H9 (cell line): ENCODE measurements at regions not wholly inside any gene's neighbourhood (a gene's known extent, or its start where the extent isn't known, plus 50 kb on each side); places are given as distances from the start of the nearest gene placed in this dataset.

Source experiments
- DNase-seq: peaks from one replicate; pipeline ENCODE4 v3.0.0-alpha.2; 2017
- H2AFZ ChIP-seq: one replicate; pipeline ENCODE4 v1.6.1; 2013; ENCODE audit warnings: mild to moderate bottlenecking, low read length, control low read depth, moderate library complexity
- H2AK5ac ChIP-seq: 2 replicates; pipeline ENCODE4 v1.6.1; 2013; ENCODE audit warnings: low read length, control low read depth, mixed read lengths; ENCODE audit not compliant: insufficient read length
- H2BK120ac ChIP-seq: one replicate; pipeline ENCODE4 v1.6.1; 2013; ENCODE audit warnings: low read depth, mild to moderate bottlenecking, low read length, control low read depth, inconsistent platforms; ENCODE audit not compliant: poor library complexity, severe bottlenecking
- H2BK12ac ChIP-seq: 2 replicates; pipeline ENCODE4 v1.6.1; 2013; ENCODE audit warnings: low read length, control low read depth, mixed read lengths, low read depth; ENCODE audit not compliant: insufficient read length
- H2BK15ac ChIP-seq: 2 replicates; pipeline ENCODE4 v1.6.1; 2013; ENCODE audit warnings: low read depth, low read length, control low read depth
- H2BK20ac ChIP-seq: one replicate; pipeline ENCODE4 v1.6.1; 2013; ENCODE audit warnings: low read depth, mild to moderate bottlenecking, low read length, control low read depth, inconsistent platforms; ENCODE audit not compliant: poor library complexity, severe bottlenecking
- H2BK5ac ChIP-seq: 2 replicates; pipeline ENCODE4 v1.6.1; 2013; ENCODE audit warnings: low read length, control low read depth, mixed read lengths; ENCODE audit not compliant: insufficient read length
- H3K14ac ChIP-seq: 2 replicates; pipeline ENCODE4 v1.6.1; 2013; ENCODE audit warnings: low read length, control low read depth; ENCODE audit not compliant: insufficient read depth
- H3K18ac ChIP-seq: 2 replicates; pipeline ENCODE4 v1.6.1; 2013; ENCODE audit warnings: low read depth, mild to moderate bottlenecking, mixed read lengths, low read length, control low read depth; ENCODE audit not compliant: insufficient read length
- H3K23ac ChIP-seq: 2 replicates; pipeline ENCODE4 v1.6.1; 2013; ENCODE audit warnings: low read length, control low read depth, mixed read lengths, low read depth; ENCODE audit not compliant: insufficient read length
- H3K23me2 ChIP-seq: 2 replicates; pipeline ENCODE4 v1.6.1; 2013; ENCODE audit warnings: low read depth, mild to moderate bottlenecking, mixed read lengths, low read length, control low read depth; ENCODE audit not compliant: insufficient read length, poor library complexity, severe bottlenecking
- H3K27ac ChIP-seq: 2 replicates; pipeline ENCODE4 v1.5.1; 2013; ENCODE audit warnings: low read length, control low read depth, mixed read lengths, low read depth; ENCODE audit not compliant: insufficient read length
- H3K27me3 ChIP-seq: 2 replicates; pipeline ENCODE4 v1.6.1; 2013; ENCODE audit warnings: low read length, control low read depth, inconsistent platforms; ENCODE audit not compliant: insufficient read depth
- H3K4ac ChIP-seq: 2 replicates; pipeline ENCODE4 v1.6.1; 2013; ENCODE audit warnings: low read depth, mild to moderate bottlenecking, control low read depth, inconsistent platforms, low read length, moderate library complexity
- H3K4me1 ChIP-seq: 2 replicates; pipeline ENCODE4 v1.6.1; 2013; ENCODE audit warnings: low read length, control low read depth, inconsistent platforms; ENCODE audit not compliant: insufficient read depth
- H3K4me2 ChIP-seq: 2 replicates; pipeline ENCODE4 v1.6.1; 2013; ENCODE audit warnings: low read length, control low read depth, mixed read lengths; ENCODE audit not compliant: insufficient read length, insufficient read depth
- H3K56ac ChIP-seq: 2 replicates; pipeline ENCODE4 v1.6.1; 2013; ENCODE audit warnings: low read depth, mild to moderate bottlenecking, mixed read lengths, low read length, control low read depth; ENCODE audit not compliant: insufficient read length
- H3K79me1 ChIP-seq: 2 replicates; pipeline ENCODE4 v1.6.1; 2013; ENCODE audit warnings: low read depth, mild to moderate bottlenecking, moderate library complexity, low read length, control low read depth, inconsistent platforms; ENCODE audit not compliant: insufficient read depth, poor library complexity, severe bottlenecking
- H3K79me2 ChIP-seq: 2 replicates; pipeline ENCODE4 v1.6.1; 2013; ENCODE audit warnings: low read length, control low read depth, inconsistent platforms; ENCODE audit not compliant: insufficient read depth
- H3K9ac ChIP-seq: 2 replicates; pipeline ENCODE4 v1.6.1; 2013; ENCODE audit warnings: low read length, control low read depth, mixed read lengths; ENCODE audit not compliant: insufficient read length; ENCODE audit errors: extremely low read depth
- H3K9me3 ChIP-seq: one replicate; pipeline ENCODE4 v1.6.1; 2013; ENCODE audit warnings: low read depth, low read length, inconsistent platforms; ENCODE audit not compliant: control insufficient read depth
- H3T11ph ChIP-seq: one replicate; pipeline ENCODE4 v1.6.1; 2013; ENCODE audit warnings: mild to moderate bottlenecking, low read length, control low read depth, inconsistent platforms
- H4K20me1 ChIP-seq: one replicate; pipeline ENCODE4 v1.6.1; 2013; ENCODE audit not compliant: control insufficient read depth, insufficient read length, insufficient read depth
- H4K5ac ChIP-seq: 2 replicates; pipeline ENCODE4 v1.6.1; 2013; ENCODE audit warnings: low read depth, mild to moderate bottlenecking, mixed read lengths, low read length, control low read depth; ENCODE audit not compliant: insufficient read length
- H4K8ac ChIP-seq: replicated peaks from 2 replicates; pipeline ENCODE4 v1.6.1; 2013; ENCODE audit warnings: low read length, control low read depth, mixed read lengths, low read depth; ENCODE audit not compliant: insufficient read length
- H4K91ac ChIP-seq: 2 replicates; pipeline ENCODE4 v1.6.1; 2013; ENCODE audit warnings: low read depth, mild to moderate bottlenecking, moderate library complexity, mixed read lengths, low read length, control low read depth; ENCODE audit not compliant: insufficient read length
- H3K27ac Mint-ChIP-seq, 3 experiments: 2 replicates in 2 of 3; 3 replicates in 1 of 3; pipeline ENCODE4 v1.8.0; 2020 to 2021; ENCODE audit warnings: mixed read lengths in 3 of 3, mild to moderate bottlenecking in 1 of 3, moderate library complexity in 1 of 3
- H3K27me3 Mint-ChIP-seq: 2 replicates; pipeline ENCODE4 v1.8.0; 2021; ENCODE audit warnings: low read depth, mild to moderate bottlenecking, moderate library complexity, mixed read lengths
- H3K36me3 Mint-ChIP-seq, 3 experiments: 2 replicates in 2 of 3; 3 replicates in 1 of 3; pipeline ENCODE4 v1.8.0; 2020 to 2021; ENCODE audit warnings: low read depth in 3 of 3, mixed read lengths in 3 of 3; ENCODE audit not compliant: insufficient read depth in 1 of 3
- H3K4me1 Mint-ChIP-seq, 2 experiments: 2 replicates each; pipeline ENCODE4 v1.8.0; 2020; ENCODE audit warnings: mixed read lengths in 2 of 2
- H3K4me3 Mint-ChIP-seq, 2 experiments: 2 replicates in 1 of 2; 3 replicates in 1 of 2; pipeline ENCODE4 v1.8.0; 2020 to 2021; ENCODE audit warnings: mild to moderate bottlenecking in 2 of 2, mixed read lengths in 2 of 2, moderate library complexity in 1 of 2
- H3K9me3 Mint-ChIP-seq, 2 experiments: 2 replicates in 1 of 2; 3 replicates in 1 of 2; pipeline ENCODE4 v1.8.0; 2020; ENCODE audit warnings: mild to moderate bottlenecking in 2 of 2, mixed read lengths in 2 of 2, moderate library complexity in 1 of 2
- WGBS: extraction: QIAGEN DNeasy Blood & Tissue Kit; methylation state at CpG from one replicate; pipeline ENCODE4 v1.1.7; 2013; ENCODE audit warnings: missing lambda C conversion rate, low lambda C conversion rate, mixed read lengths; ENCODE audit not compliant: insufficient read length; ENCODE audit errors: extremely low coverage; 5-methylcytosine and 5-hydroxymethylcytosine counted together
- TF ChIP-seq, protein P1 (sequence below): fragments of 200-600 bp; sonication (generic); conservative IDR thresholded peaks from 3 replicates; pipeline ENCODE4 v1.8.0; 2021; ENCODE audit warnings: antibody characterized with exemption, mild to moderate bottlenecking

- Mint-ChIP-seq H3K4me1 (peaks cover 5 to 6% of the 10 kb centered on the region in 2 experiments; a peak in 3 of 4 replicates), H3K4me3 (no peak overlapping the region), H3K27me3 (no peaks in the 10 kb centered on the region), H3K36me3 (no peaks in the 10 kb centered on the region), H3K9me3 (no peaks in the 10 kb centered on the region), H3K27ac (no peak overlapping the region)
- no peaks in the 10 kb centered on the region for H3K9me3 ChIP-seq
- H3K27ac ChIP-seq: no peak overlapping the region
- H3K79me2 ChIP-seq: no peaks in the 10 kb centered on the region
- TF ChIP-seq, protein P1, sequence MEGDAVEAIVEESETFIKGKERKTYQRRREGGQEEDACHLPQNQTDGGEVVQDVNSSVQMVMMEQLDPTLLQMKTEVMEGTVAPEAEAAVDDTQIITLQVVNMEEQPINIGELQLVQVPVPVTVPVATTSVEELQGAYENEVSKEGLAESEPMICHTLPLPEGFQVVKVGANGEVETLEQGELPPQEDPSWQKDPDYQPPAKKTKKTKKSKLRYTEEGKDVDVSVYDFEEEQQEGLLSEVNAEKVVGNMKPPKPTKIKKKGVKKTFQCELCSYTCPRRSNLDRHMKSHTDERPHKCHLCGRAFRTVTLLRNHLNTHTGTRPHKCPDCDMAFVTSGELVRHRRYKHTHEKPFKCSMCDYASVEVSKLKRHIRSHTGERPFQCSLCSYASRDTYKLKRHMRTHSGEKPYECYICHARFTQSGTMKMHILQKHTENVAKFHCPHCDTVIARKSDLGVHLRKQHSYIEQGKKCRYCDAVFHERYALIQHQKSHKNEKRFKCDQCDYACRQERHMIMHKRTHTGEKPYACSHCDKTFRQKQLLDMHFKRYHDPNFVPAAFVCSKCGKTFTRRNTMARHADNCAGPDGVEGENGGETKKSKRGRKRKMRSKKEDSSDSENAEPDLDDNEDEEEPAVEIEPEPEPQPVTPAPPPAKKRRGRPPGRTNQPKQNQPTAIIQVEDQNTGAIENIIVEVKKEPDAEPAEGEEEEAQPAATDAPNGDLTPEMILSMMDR: no peak
- H3K23ac ChIP-seq: no peak overlapping the region
- no peaks in the 10 kb centered on the region for H3K27me3 ChIP-seq
- no peak overlapping the region for H2AK5ac ChIP-seq
- H3K79me1 ChIP-seq: no peaks in the 10 kb centered on the region
- H2BK20ac ChIP-seq: no peak overlapping the region
- no peak overlapping the region for H4K5ac ChIP-seq
- H3K18ac ChIP-seq: no peak overlapping the region
- no peak overlapping the region for H2AFZ ChIP-seq
- H3K56ac ChIP-seq: no peak overlapping the region
- no peak overlapping the region for H2BK120ac ChIP-seq
- 100% methylated on average over 1 of the region's 3 CpGs for WGBS
- H3K9ac ChIP-seq: no peak overlapping the region
- H3K14ac ChIP-seq: no peak overlapping the region
- no peak overlapping the region for H2BK12ac ChIP-seq
- H3K23me2 ChIP-seq: no peaks in the 10 kb centered on the region
- H3K4ac ChIP-seq: no peak overlapping the region
- H3K4me2 ChIP-seq: no peak overlapping the region
- DNase-seq: no peak
- H4K91ac ChIP-seq: no peak overlapping the region
- no peaks in the 10 kb centered on the region for H4K20me1 ChIP-seq
- H2BK15ac ChIP-seq: no peak overlapping the region
- no peak overlapping the region for H2BK5ac ChIP-seq
- no peak overlapping the region for H3T11ph ChIP-seq
- H4K8ac ChIP-seq: no peak overlapping the region
- no peaks in the 10 kb centered on the region for H3K4me1 ChIP-seq
Observed at GRCh38 chr1:194281376-194281775, 1095.0 kb upstream of the B3GALT2 start.
